Endothelial cell of umbilical vein (primary cell): ENCODE measurements at regions not wholly inside any gene's neighbourhood (a gene's known extent, or its start where the extent isn't known, plus 50 kb on each side); places are given as distances from the start of the nearest gene placed in this dataset.

Source experiments
- CTCF ChIP-seq, 2 donors: IDR thresholded peaks; 1 replicate in 1 of 2; 2 replicates in 1 of 2; pipeline ENCODE4 v1.5.1; 2011; ENCODE audit warnings: low read length in 2 of 2, mild to moderate bottlenecking in 2 of 2, moderate library complexity in 2 of 2, control low read depth in 1 of 2, inconsistent platforms in 1 of 2, low read depth in 1 of 2; ENCODE audit not compliant: insufficient read depth in 1 of 2; ENCODE audit errors: extremely low read depth in 1 of 2
- EZH2 ChIP-seq: IDR thresholded peaks from 2 replicates; pipeline ENCODE4 v1.6.1; 2012; ENCODE audit warnings: borderline replicate concordance, low read depth, mild to moderate bottlenecking, moderate library complexity, low read length, inconsistent platforms; ENCODE audit not compliant: severe bottlenecking
- FOS ChIP-seq: IDR thresholded peaks from 2 replicates; pipeline ENCODE4 v1.6.1; 2011; ENCODE audit warnings: mild to moderate bottlenecking, low read length, moderate library complexity, borderline replicate concordance; ENCODE audit not compliant: insufficient read depth
- GATA2 ChIP-seq: IDR thresholded peaks from 2 replicates; pipeline ENCODE4 v1.7.0; 2011; ENCODE audit warnings: low read depth, mild to moderate bottlenecking, moderate library complexity, mixed read lengths, low read length; ENCODE audit not compliant: insufficient read length, insufficient read depth
- JUN ChIP-seq: IDR thresholded peaks from 2 replicates; pipeline ENCODE4 v1.6.1; 2011; ENCODE audit warnings: borderline replicate concordance, low read depth; ENCODE audit not compliant: insufficient read length, insufficient read depth
- MAX ChIP-seq: IDR thresholded peaks from 2 replicates; pipeline ENCODE4 v1.6.1; 2011; ENCODE audit not compliant: insufficient read depth, insufficient read length
- MYC ChIP-seq: IDR thresholded peaks from one replicate; pipeline ENCODE4 v1.6.1; 2011; ENCODE audit warnings: mild to moderate bottlenecking, low read depth, low read length
- POLR2A ChIP-seq: IDR thresholded peaks from 2 replicates; pipeline ENCODE4 v1.6.1; 2012; ENCODE audit warnings: low read depth, mild to moderate bottlenecking, control low read depth, low read length
- POLR2AphosphoS5 ChIP-seq: IDR thresholded peaks from 2 replicates; pipeline ENCODE4 v1.6.1; 2012; ENCODE audit warnings: low read depth, mild to moderate bottlenecking, control low read depth, low read length, moderate library complexity; ENCODE audit not compliant: insufficient read depth

GRCh38 chr12:92224685-92225331, 79.2 kb upstream of the BTG1 start:
- TF ChIP-seq CTCF (IDR thresholded peaks at IDR 0.05; ENCODE audit: extremely low read depth in 1 of 2, insufficient read depth in 1 of 2, low read depth in 1 of 2, low read length in 2 of 2) (no peak), MAX (no peak), POLR2A (no peak), POLR2AphosphoS5 (no peak), EZH2 (no peak), GATA2 (no peak), JUN (peak; percentile 8), MYC (no peak), FOS (peak; percentile 26)
